22Rv1 (cell line): ENCODE measurements at regions not wholly inside any gene's neighbourhood (a gene's known extent, or its start where the extent isn't known, plus 50 kb on each side); places are given as distances from the start of the nearest gene placed in this dataset.

Experiments used
- H3K27ac ChIP-seq: fragments of 450-650 bp; 2 replicates; pipeline ENCODE4 v1.5.1; 2017
- ZFX ChIP-seq: fragments of 450-650 bp; IDR thresholded peaks from 2 replicates; pipeline ENCODE4 v1.6.1; 2017; ENCODE audit warnings: antibody characterized with exemption, borderline replicate concordance
- TF ChIP-seq, protein P1 (sequence below): fragments of 450-650 bp; IDR thresholded peaks from 2 replicates; pipeline ENCODE4 v1.5.1; 2017; ENCODE audit warnings: mild to moderate bottlenecking

DNA sequence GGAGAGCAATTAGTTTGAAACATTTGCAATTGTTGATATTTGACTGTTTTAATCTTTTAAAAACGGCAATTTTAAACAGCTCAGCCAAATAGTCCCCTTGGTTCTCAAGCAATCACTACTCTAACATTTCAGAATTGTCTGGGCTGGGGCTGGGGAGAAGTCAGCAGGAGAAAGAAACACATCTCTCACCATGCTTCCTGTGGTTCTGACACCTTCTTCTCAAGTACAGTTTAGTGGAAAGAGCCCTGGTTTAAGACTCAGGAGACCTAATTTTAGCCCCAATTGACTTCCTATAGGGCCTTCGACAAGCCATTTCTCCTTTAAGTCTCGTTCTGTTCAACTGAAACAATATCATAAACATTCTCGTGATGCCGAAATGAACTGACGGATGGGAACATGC is 168.4 kb upstream of the CDYL start:
- TF ChIP-seq ZFX: no peak
- TF ChIP-seq, protein P1, sequence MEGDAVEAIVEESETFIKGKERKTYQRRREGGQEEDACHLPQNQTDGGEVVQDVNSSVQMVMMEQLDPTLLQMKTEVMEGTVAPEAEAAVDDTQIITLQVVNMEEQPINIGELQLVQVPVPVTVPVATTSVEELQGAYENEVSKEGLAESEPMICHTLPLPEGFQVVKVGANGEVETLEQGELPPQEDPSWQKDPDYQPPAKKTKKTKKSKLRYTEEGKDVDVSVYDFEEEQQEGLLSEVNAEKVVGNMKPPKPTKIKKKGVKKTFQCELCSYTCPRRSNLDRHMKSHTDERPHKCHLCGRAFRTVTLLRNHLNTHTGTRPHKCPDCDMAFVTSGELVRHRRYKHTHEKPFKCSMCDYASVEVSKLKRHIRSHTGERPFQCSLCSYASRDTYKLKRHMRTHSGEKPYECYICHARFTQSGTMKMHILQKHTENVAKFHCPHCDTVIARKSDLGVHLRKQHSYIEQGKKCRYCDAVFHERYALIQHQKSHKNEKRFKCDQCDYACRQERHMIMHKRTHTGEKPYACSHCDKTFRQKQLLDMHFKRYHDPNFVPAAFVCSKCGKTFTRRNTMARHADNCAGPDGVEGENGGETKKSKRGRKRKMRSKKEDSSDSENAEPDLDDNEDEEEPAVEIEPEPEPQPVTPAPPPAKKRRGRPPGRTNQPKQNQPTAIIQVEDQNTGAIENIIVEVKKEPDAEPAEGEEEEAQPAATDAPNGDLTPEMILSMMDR: no peak
- H3K27ac ChIP-seq: no peak overlapping the region

DNA sequence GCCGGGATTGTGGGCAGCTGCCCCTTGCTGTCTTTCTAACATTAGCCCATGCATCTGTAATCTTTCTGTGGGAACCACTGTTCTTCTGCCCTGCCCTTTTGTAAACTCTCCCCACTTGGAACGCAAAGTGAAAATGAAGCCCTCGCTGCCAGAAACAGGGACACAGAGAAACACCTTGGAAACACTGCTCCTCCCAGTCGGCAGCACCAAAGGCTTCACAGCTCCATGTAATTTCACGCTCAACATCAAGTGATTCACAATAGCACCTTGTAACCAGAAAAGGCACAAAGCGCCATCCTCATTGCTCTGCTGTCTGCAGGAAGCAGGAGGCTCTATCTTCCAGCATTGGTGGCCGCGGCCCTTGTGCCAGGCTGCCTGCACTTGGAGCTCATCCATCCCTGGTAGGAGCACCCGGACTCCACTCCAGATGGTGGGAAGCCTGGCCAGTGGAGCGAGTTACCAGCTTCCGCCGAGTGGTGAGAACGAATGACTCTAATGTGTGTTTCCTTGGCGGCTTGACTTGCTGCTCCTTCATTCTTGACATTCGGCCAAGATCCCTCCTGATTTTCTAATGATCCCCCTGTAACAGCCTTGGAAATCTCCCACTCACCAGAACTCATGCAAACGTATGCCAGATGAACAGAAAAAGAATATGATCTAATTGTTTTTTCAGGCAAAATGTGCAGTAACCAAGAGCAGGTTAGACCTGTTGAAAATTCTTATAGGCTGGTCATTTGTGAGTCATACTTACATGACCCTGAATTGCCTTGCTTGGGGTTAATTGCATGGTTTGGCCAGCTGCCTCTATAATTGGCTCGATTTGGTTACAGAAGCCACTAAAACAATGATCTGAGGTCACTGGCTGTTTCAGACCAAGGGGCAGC is 169.1 kb upstream of the CDYL start:
- TF ChIP-seq ZFX: no peak
- TF ChIP-seq, protein P1: no peak
- no peak overlapping the region for H3K27ac ChIP-seq

DNA sequence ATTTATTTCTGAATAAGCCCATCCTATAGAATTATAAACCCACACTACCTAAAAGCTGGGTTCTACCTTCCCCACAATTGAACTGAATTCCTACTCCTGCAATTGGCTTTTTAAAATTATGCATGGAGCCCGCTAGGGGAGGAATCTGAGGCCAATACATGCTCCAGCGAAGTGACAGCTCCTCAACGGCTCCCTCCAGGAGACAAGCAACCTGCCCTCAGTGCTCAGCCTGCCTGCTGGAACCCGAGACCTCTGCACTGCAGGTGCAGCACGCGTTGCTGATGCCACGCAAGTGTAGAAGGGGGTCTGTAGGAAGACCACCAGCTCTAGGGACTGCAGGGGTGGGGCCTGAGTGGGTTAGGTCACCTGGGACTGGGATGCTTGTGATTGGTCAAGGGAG is 170.2 kb upstream of the CDYL start:
- H3K27ac ChIP-seq: no peak overlapping the region
- TF ChIP-seq, protein P1: no peak
- TF ChIP-seq ZFX: no peak

DNA sequence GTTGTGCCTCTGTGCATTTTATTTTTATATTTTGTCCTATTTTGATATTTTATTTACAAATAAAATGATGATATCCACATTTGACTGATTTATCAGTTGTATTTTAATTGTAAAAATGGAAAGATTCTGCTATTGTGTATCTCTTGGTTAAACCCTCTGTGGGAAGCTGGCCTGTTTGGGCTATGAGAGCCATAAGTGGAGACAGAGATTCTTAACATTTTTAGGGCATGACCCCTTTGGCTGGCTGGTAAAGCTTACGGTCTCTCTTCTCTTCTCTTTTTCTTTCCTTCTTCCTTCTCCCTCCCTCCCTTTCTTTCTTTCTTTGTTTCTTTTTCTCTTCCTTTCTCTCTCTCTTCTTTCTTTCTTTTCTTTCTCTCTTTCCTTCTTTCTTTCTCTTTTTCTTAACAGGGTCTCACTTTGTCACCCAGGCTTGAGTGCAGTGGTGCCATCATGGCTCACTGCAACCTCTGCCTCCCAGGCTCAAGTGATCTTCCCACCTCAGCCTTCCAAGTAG is 172.3 kb upstream of the CDYL start:
- H3K27ac ChIP-seq: no peak overlapping the region
- TF ChIP-seq ZFX: no peak
- TF ChIP-seq, protein P1: no peak

DNA sequence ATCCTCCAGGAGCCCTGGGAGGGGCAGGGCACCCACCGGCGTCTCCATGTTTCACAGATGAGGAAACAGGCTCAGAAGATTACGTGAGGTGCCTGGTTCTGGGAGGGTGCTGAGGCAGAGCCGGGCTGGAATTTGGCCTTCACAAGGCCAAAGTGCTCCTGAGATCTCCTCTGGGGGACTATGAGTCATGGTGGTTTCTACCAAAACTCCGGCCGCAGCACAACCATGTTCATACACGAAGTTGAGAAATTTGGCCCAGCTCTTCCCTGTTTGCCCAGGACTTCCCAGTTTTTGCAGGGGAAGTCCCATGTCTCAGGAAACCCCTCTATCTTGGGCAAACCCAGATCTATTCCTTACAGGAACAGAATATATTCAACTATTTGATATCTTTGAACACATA is 172.9 kb upstream of the CDYL start:
- TF ChIP-seq, protein P1: no peak
- TF ChIP-seq ZFX: no peak

DNA sequence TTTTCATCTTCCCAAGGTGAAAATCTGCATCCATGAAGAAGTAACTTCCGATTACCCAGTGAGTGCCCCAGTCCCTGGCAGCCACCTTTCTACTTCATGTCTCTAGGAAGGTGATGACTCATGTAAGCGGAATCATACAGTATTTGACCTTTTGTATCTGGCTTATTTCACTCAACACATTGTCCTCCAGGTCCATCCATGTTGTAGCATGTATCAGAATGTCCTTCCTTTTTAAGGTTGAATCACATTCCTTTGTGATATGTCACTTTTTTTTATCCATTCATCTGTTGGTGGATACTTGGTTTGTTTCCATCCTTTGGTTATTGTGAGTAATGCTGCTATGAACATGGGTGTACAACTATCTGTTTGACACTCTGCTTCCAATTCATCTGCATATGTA is 176.3 kb upstream of the CDYL start:
- no peak overlapping the region for H3K27ac ChIP-seq
- TF ChIP-seq, protein P1: no peak
- TF ChIP-seq ZFX: no peak

More for the DNA sequence above, 172.9 kb upstream of the CDYL start:
- no peak overlapping the region for H3K27ac ChIP-seq

DNA sequence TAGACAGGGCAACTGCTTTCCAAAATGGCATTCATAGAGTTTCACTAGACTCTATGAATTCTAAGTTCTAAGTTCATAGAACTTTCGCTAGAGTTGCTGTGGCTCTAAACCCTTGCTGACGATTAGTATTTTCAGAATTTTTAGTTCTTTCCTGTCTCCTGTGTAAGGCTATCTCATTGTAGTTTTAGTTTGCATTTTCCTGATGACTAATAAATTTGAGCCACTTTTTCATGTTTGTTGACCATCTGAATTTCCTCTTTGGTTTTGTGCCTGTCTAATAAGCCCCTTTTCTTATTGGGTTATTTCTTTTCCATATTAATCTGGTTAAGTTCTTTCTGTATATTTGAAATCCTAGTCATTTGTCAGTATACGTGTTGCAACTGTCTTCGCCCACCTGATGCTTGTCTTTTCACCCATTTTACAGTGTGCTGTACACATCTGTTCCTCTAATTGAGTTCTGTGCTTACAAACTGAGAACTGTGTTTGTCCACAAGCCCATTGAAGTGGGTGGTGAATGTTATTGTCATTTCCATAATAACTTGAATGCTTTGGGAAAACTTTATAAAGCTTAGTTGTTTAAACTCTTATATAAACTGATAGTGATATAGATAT is 177.7 kb upstream of the CDYL start:
- H3K27ac ChIP-seq: no peak overlapping the region
- TF ChIP-seq, protein P1: no peak
- TF ChIP-seq ZFX: no peak
